Ishikawa (cell line): ENCODE measurements at regions not wholly inside any gene's neighbourhood (a gene's known extent, or its start where the extent isn't known, plus 50 kb on each side); places are given as distances from the start of the nearest gene placed in this dataset.

Experiments
- CEBPB ChIP-seq: IDR thresholded peaks from 2 replicates; pipeline ENCODE4 v1.6.1; 2012
- CREB1 ChIP-seq: IDR thresholded peaks from 2 replicates; pipeline ENCODE4 v1.6.1; 2012; ENCODE audit warnings: low read depth
- EP300 ChIP-seq: IDR thresholded peaks from 2 replicates; pipeline ENCODE4 v1.6.1; 2012; ENCODE audit warnings: borderline replicate concordance
- FOXM1 ChIP-seq: IDR thresholded peaks from 2 replicates; pipeline ENCODE4 v1.6.1; 2012; ENCODE audit warnings: low read depth, borderline replicate concordance
- NFIC ChIP-seq: IDR thresholded peaks from 2 replicates; pipeline ENCODE4 v1.6.1; 2012
- RAD21 ChIP-seq: IDR thresholded peaks from 2 replicates; pipeline ENCODE4 v1.6.1; 2012; ENCODE audit warnings: low read depth
- TAF1 ChIP-seq: IDR thresholded peaks from 2 replicates; pipeline ENCODE4 v1.6.1; 2012; ENCODE audit warnings: low read depth, mild to moderate bottlenecking
- TEAD4 ChIP-seq: IDR thresholded peaks from 2 replicates; pipeline ENCODE4 v1.6.1; 2012
- YY1 ChIP-seq: IDR thresholded peaks from 2 replicates; pipeline ENCODE4 v1.6.1; 2012; ENCODE audit warnings: low read depth
- ZBTB7A ChIP-seq: IDR thresholded peaks from 2 replicates; pipeline ENCODE4 v1.6.1; 2012; ENCODE audit warnings: low read depth
- TF ChIP-seq, protein P1 (sequence below): IDR thresholded peaks from 2 replicates; pipeline ENCODE4 v1.6.1; 2012
- TF ChIP-seq, protein P2 (sequence below): IDR thresholded peaks from 2 replicates; pipeline ENCODE4 v1.6.1; 2012
- TF ChIP-seq, protein P3 (sequence below): IDR thresholded peaks from 2 replicates; pipeline ENCODE4 v1.6.1; 2012; ENCODE audit warnings: low read depth, mild to moderate bottlenecking

DNA sequence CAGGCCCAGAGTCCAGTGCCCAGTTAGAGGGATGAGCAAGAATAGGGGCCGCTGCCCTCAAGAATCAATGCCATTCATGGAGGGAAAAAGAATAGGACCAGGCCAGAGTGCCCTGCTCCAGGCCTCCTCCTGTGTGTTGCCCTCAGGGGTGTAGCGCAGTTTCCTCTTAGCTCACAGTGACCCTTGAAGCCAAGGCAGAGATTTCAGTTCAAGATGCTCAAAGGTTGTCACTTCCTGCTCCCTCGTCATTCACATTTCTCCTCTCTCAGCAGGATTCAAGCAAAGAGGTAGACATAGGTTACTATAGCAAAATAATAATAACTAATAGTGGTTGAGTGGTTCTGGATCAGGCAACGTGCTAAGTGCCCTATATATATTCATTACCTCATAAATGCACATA is 55.1 kb upstream of the PELI2 start:
- TF ChIP-seq, protein P1, sequence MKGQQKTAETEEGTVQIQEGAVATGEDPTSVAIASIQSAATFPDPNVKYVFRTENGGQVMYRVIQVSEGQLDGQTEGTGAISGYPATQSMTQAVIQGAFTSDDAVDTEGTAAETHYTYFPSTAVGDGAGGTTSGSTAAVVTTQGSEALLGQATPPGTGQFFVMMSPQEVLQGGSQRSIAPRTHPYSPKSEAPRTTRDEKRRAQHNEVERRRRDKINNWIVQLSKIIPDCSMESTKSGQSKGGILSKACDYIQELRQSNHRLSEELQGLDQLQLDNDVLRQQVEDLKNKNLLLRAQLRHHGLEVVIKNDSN: no peak
- TF ChIP-seq, protein P2, sequence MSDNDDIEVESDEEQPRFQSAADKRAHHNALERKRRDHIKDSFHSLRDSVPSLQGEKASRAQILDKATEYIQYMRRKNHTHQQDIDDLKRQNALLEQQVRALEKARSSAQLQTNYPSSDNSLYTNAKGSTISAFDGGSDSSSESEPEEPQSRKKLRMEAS: no peak
- TF ChIP-seq EP300 (no peak), NFIC (no peak)

DNA sequence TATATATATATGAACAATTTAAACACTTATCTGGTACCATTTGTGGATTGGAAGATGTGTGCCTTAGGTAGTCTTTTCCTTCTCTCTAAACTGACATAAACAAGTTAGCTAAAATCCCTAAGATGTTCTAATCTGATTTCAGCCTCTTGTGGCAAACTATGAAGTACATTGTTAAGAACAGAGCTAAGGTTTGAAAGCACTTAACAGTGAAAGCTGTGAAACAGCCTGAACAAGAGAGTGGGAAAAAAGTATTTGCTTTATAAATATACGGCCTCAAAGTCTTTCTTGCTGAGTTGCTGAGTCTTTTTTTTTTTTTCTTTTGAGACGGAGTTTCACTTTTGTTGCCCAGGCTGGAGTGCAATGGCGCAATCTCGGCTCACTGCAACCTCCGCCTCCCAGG is 53.7 kb upstream of the PELI2 start:
- TF ChIP-seq EP300 (no peak), TEAD4 (no peak), CEBPB (no peak), NFIC (no peak)
- TF ChIP-seq, protein P2: no peak

DNA sequence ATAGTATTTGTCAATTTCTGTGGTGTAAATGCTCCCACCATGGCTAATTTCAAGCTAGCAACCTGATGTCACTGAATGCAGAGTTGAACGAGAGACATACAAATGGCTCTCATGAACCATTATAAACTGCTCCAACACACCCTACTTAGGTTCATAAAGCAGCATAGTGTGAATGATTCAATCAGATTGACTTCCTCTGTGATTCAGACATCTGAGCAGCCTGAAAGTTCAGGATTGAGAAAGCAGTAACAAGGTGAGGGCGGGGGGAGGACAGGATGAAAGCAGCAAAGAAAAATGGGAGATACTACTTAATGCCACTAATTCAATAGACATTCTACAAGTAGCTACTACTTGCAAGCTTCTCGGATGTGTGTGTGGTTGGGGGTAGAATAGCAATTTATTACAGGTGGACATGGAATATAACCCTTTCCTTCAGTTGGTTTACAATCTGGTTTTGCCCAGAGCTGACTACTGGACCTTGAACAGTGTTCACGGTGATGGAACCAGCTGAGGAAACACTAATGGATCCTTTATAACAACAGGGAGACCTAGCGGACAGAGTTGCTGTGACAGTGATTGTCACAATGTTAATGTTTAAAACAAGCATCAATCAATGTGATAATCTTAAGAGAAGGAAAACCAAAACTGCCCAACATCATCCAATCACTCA is 52.5 kb upstream of the PELI2 start:
- TF ChIP-seq ZBTB7A (no peak), TAF1 (no peak), CEBPB (no peak), CREB1 (no peak), EP300 (no peak), YY1 (no peak), RAD21 (no peak), FOXM1 (no peak)
- TF ChIP-seq, protein P3, sequence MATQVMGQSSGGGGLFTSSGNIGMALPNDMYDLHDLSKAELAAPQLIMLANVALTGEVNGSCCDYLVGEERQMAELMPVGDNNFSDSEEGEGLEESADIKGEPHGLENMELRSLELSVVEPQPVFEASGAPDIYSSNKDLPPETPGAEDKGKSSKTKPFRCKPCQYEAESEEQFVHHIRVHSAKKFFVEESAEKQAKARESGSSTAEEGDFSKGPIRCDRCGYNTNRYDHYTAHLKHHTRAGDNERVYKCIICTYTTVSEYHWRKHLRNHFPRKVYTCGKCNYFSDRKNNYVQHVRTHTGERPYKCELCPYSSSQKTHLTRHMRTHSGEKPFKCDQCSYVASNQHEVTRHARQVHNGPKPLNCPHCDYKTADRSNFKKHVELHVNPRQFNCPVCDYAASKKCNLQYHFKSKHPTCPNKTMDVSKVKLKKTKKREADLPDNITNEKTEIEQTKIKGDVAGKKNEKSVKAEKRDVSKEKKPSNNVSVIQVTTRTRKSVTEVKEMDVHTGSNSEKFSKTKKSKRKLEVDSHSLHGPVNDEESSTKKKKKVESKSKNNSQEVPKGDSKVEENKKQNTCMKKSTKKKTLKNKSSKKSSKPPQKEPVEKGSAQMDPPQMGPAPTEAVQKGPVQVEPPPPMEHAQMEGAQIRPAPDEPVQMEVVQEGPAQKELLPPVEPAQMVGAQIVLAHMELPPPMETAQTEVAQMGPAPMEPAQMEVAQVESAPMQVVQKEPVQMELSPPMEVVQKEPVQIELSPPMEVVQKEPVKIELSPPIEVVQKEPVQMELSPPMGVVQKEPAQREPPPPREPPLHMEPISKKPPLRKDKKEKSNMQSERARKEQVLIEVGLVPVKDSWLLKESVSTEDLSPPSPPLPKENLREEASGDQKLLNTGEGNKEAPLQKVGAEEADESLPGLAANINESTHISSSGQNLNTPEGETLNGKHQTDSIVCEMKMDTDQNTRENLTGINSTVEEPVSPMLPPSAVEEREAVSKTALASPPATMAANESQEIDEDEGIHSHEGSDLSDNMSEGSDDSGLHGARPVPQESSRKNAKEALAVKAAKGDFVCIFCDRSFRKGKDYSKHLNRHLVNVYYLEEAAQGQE: no peak
- TF ChIP-seq, protein P2: no peak
